Breast epithelium (tissue), 4 donors: ENCODE measurements at regions not wholly inside any gene's neighbourhood (a gene's known extent, or its start where the extent isn't known, plus 50 kb on each side); places are given as distances from the start of the nearest gene placed in this dataset.

Source experiments
- DNase-seq, 2 donors: peaks; one replicate each; pipeline ENCODE4 v3.0.0-alpha.2; 2019; ENCODE audit warnings: low spot score in 2 of 2
- H3K27ac ChIP-seq, 2 donors: fragments of 200-600 bp; sonication (generic) in 1 of 2; one replicate each; pipeline ENCODE4 v1.5.1; 2016 to 2019; ENCODE audit warnings: mild to moderate bottlenecking in 1 of 2
- H3K27me3 ChIP-seq, 2 donors: fragments of 200-600 bp; sonication (generic) in 1 of 2; one replicate each; pipeline versions ENCODE4 v1.5.1 to v1.6.0; 2017 to 2019; ENCODE audit warnings: control low read depth in 1 of 2, mild to moderate bottlenecking in 1 of 2
- H3K36me3 ChIP-seq: fragments of 200-600 bp; one replicate; pipeline ENCODE4 v1.5.1; 2019
- H3K4me1 ChIP-seq, 2 donors: fragments of 200-600 bp; sonication (generic); one replicate each; pipeline ENCODE4 v1.5.1; 2016 to 2019; ENCODE audit warnings: control low read depth in 1 of 2
- H3K4me3 ChIP-seq, 3 donors: fragments of 200-600 bp; sonication (generic); 1 replicate in 2 of 3; 2 replicates in 1 of 3; pipeline ENCODE4 v1.5.1; 2016 to 2019; ENCODE audit warnings: mild to moderate bottlenecking in 3 of 3, moderate library complexity in 2 of 3
- H3K9me3 ChIP-seq, 2 donors: fragments of 200-600 bp; sonication (generic) in 1 of 2; one replicate each; pipeline ENCODE4 v1.5.1; 2016 to 2019; ENCODE audit warnings: control low read depth in 1 of 2
- POLR2A ChIP-seq: fragments of 450-650 bp; IDR thresholded peaks from one replicate; pipeline ENCODE4 v1.6.1; 2016; ENCODE audit warnings: antibody characterized with exemption, mild to moderate bottlenecking, moderate library complexity
- POLR2AphosphoS5 ChIP-seq, 3 donors: sonication (generic); formaldehyde crosslinking; IDR thresholded peaks; one replicate each; pipeline ENCODE4 v1.6.1; 2017; ENCODE audit warnings: antibody characterized with exemption in 3 of 3
- intact Hi-C: fragments of 100-400 bp; cut with DNase I; formaldehyde crosslinking; loops from one replicate; pipeline ENCODE4 v1.15.1; 2023; ENCODE audit warnings: low total_unique reads
- TF ChIP-seq, protein P1 (sequence below), 3 donors: fragments of 450-650 bp; IDR thresholded peaks; one replicate each; pipeline ENCODE4 v1.5.1; 2016 to 2017; ENCODE audit warnings: antibody characterized with exemption in 3 of 3, mild to moderate bottlenecking in 3 of 3, moderate library complexity in 3 of 3

DNA sequence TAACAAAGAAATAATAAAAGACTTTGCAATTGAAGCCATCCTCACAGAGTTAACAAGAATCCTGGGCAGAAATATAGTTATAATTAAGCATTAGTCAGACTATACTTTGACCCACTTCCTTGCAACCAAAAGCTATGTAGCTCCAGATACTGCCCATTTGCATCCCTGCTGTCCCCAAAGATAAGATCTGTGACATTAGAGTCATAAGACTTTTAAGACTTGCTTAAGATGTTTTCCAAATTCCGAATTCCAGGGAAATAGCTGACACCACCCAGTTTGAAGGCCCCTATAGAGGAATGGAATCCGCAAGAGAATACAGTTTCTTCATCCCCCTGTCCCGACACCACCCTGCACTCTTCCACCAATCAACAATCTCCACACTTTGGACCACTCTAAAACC, 69.5 kb upstream of the TLK1 start:
- Histone ChIP-seq H3K4me1 (no peaks in the 10 kb centered on the region), H3K4me3 (no peak overlapping the region), H3K27ac (no peak overlapping the region), H3K9me3 (no peaks in the 10 kb centered on the region), H3K27me3 (no peaks in the 10 kb centered on the region), H3K36me3 (no peaks in the 10 kb centered on the region)
- intact Hi-C loops: no loop called here
- TF ChIP-seq, protein P1, sequence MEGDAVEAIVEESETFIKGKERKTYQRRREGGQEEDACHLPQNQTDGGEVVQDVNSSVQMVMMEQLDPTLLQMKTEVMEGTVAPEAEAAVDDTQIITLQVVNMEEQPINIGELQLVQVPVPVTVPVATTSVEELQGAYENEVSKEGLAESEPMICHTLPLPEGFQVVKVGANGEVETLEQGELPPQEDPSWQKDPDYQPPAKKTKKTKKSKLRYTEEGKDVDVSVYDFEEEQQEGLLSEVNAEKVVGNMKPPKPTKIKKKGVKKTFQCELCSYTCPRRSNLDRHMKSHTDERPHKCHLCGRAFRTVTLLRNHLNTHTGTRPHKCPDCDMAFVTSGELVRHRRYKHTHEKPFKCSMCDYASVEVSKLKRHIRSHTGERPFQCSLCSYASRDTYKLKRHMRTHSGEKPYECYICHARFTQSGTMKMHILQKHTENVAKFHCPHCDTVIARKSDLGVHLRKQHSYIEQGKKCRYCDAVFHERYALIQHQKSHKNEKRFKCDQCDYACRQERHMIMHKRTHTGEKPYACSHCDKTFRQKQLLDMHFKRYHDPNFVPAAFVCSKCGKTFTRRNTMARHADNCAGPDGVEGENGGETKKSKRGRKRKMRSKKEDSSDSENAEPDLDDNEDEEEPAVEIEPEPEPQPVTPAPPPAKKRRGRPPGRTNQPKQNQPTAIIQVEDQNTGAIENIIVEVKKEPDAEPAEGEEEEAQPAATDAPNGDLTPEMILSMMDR (IDR thresholded peaks at IDR 0.05): no peak
- no peak for TF ChIP-seq POLR2AphosphoS5 (IDR thresholded peaks at IDR 0.05)
- no peak for TF ChIP-seq POLR2A
- DNase-seq: no peak

DNA sequence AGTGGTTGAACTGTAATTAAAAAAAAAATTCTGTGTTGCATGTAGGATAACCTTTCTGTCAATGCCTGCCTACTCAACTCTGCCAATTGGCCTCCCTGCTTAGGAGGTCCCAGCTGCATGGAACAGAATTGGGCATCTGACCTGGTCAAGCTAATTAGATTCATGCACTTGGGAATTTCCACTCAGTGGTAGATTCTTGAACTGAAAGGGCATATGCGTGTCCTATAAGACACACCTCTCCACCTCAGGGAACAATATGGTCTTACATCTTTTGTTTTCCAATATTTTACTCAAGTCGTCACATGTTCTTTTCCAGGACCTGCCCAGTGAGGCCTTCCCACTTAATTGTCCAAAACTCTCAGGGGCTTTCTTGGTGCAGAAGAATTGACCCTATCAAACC, 68.1 kb upstream of the TLK1 start:
- Histone ChIP-seq H3K9me3 (no peaks in the 10 kb centered on the region), H3K4me1 (no peaks in the 10 kb centered on the region), H3K27me3 (no peaks in the 10 kb centered on the region), H3K27ac (no peak overlapping the region), H3K36me3 (no peaks in the 10 kb centered on the region), H3K4me3 (no peak overlapping the region)
- intact Hi-C loops: no loop called here
- TF ChIP-seq POLR2A (no peak), POLR2AphosphoS5 (IDR thresholded peaks at IDR 0.05) (no peak)
- TF ChIP-seq, protein P1 (IDR thresholded peaks at IDR 0.05): no peak
- no peak for DNase-seq

DNA sequence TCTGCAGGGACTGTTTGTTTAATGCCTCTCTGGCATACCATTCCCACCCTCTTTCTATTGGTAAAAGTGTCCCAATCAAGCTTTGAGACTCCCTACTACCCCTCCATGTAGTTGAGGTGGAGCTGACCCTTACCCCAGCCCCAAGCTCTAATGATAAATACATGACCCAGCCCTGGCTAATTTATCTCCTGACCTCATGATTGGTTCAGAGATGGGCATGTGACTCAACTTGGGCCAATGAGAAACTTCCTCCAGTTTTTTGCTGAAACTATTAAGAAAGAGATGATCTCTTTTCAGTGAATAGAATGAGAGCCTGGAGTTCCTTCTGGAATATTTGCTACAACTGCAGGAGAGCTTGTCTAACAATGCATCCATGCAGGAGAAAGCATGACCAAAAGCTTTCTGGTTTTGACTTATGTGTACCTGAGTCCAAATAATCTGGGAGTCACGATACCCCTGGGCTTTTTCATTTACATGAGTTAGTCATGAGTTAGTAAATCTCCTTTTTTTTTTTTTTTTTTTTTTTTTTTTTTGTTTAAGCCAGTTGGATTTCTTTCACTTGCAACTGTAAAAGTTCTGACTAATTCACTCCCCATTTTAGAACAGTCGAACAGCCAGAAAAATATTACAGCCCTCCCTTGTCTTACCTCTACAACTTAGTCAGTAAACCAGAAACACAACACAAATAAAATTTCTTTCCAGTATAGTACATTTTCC, 66.5 kb upstream of the TLK1 start:
- Histone ChIP-seq H3K4me3 (no peak overlapping the region), H3K27ac (no peak overlapping the region), H3K36me3 (no peaks in the 10 kb centered on the region), H3K4me1 (no peaks in the 10 kb centered on the region), H3K27me3 (no peaks in the 10 kb centered on the region), H3K9me3 (no peaks in the 10 kb centered on the region)
- DNase-seq: no peak
- intact Hi-C loops: no loop called here
- TF ChIP-seq, protein P1 (IDR thresholded peaks at IDR 0.05): no peak
- TF ChIP-seq POLR2A (no peak), POLR2AphosphoS5 (IDR thresholded peaks at IDR 0.05) (no peak)

DNA sequence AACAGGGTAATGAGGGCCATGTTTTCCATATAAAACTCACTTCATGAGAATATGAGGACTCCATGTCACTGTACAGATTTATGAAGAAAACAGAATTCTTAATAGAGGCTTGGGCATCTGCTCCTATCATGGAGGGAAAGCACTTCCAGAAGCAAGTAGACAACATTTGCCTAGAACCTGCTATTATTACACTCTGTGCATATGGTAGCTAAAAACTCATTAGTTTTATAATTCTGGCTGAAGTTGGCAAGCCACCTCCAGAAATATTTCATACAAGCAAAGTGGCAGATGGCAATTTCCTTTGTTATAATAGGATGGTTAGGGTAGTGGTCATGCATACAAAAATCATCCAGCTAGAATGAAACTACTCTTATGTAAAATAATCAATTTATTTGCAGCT, 65.8 kb upstream of the TLK1 start:
- Histone ChIP-seq H3K9me3 (no peaks in the 10 kb centered on the region), H3K27me3 (no peaks in the 10 kb centered on the region), H3K4me1 (no peaks in the 10 kb centered on the region), H3K27ac (no peak overlapping the region), H3K36me3 (no peaks in the 10 kb centered on the region), H3K4me3 (no peak overlapping the region)
- intact Hi-C loops: no loop called here
- DNase-seq: no peak
- TF ChIP-seq POLR2A (no peak), POLR2AphosphoS5 (IDR thresholded peaks at IDR 0.05) (no peak)
- TF ChIP-seq, protein P1 (IDR thresholded peaks at IDR 0.05): no peak

DNA sequence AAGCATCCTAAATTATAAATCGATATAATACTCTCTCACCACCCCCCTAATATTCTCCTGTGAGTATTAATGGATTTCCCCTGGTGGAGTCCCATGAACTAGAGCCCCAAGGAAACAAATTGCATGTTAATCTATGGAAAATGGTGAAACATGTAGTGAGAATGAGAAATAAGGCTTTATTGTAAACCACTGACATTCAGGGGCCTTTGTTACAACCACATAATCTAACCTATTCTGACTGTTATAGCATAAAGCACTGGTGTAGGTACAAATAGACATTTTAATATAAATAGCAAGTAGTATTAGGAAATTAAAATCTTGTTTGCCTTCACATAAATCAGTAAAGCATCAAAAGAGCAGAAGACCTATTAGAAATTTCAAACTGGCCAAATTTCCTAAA, 65.3 kb upstream of the TLK1 start:
- TF ChIP-seq POLR2A: no peak
- TF ChIP-seq, protein P1 (IDR thresholded peaks at IDR 0.05): no peak
- TF ChIP-seq POLR2AphosphoS5 (IDR thresholded peaks at IDR 0.05): no peak
- Histone ChIP-seq H3K9me3 (no peaks in the 10 kb centered on the region), H3K27ac (no peak overlapping the region), H3K4me3 (no peak overlapping the region), H3K4me1 (no peaks in the 10 kb centered on the region), H3K36me3 (no peaks in the 10 kb centered on the region), H3K27me3 (no peaks in the 10 kb centered on the region)
- intact Hi-C loops: no loop called here
- no peak for DNase-seq
